Panc1 (cell line): ENCODE measurements at regions not wholly inside any gene's neighbourhood (a gene's known extent, or its start where the extent isn't known, plus 50 kb on each side); places are given as distances from the start of the nearest gene placed in this dataset.

Source experiments
- ATAC-seq: fragments of 200-7000 bp; cut with Tn5 transposase; 2 replicates; pipeline ENCODE4 v1.9.1; 2020; ENCODE audit warnings: mild to moderate bottlenecking, moderate library complexity
- BruUV-seq: library from RNA; stranded (reverse); fragments of 400-500 nt; replicated peaks from 2 replicates; lab custom pipeline; 2021; lab: Mats Ljungman, UMichigan
- CTCF ChIA-PET: fragments of 300-600 bp; sonication (Branson Sonifier 250); formaldehyde crosslinking; loops from one replicate; lab custom pipeline; 2022; ENCODE audit warnings: antibody characterized with exemption; lab: Charles Lee
- POLR2A ChIA-PET: fragments of 300-600 bp; sonication (Branson Sonifier 250); formaldehyde crosslinking; loops from one replicate; lab custom pipeline; 2022; ENCODE audit warnings: antibody characterized with exemption; lab: Charles Lee
- DNase-seq: peaks from one replicate; pipeline ENCODE4 v3.0.0-alpha.2; 2010; ENCODE audit warnings: low read depth, low spot score
- H3K27ac ChIP-seq: 2 replicates; pipeline ENCODE4 v1.5.1; 2011; ENCODE audit warnings: mild to moderate bottlenecking, low read length, inconsistent platforms
- H3K27me3 ChIP-seq: fragments of 200-500 bp; sonication (Bioruptor generic); 2 replicates; pipeline ENCODE4 v1.6.0; 2014; ENCODE audit warnings: low read length, inconsistent platforms; ENCODE audit not compliant: control insufficient read depth, insufficient read depth
- H3K36me3 ChIP-seq: fragments of 200-500 bp; sonication (Bioruptor generic); 2 replicates; pipeline ENCODE4 v1.5.1; 2014; ENCODE audit warnings: inconsistent platforms, mild to moderate bottlenecking, low read length, moderate library complexity; ENCODE audit not compliant: control insufficient read depth, insufficient read depth
- H3K4me1 ChIP-seq: 2 replicates; pipeline ENCODE4 v1.5.1; 2011; ENCODE audit warnings: inconsistent platforms, mild to moderate bottlenecking, low read length, moderate library complexity; ENCODE audit not compliant: control insufficient read depth, insufficient read depth
- H3K4me3 ChIP-seq, 2 experiments: 2 replicates each; pipeline ENCODE4 v1.5.1; 2011 to 2012; ENCODE audit warnings: low read depth in 2 of 2, low read length in 2 of 2, mild to moderate bottlenecking in 2 of 2, inconsistent platforms in 1 of 2, moderate library complexity in 1 of 2
- H3K9me3 ChIP-seq: fragments of 200-500 bp; sonication (Bioruptor generic); 2 replicates; pipeline ENCODE4 v1.5.1; 2014; ENCODE audit warnings: low read depth, mild to moderate bottlenecking, inconsistent platforms, low read length, moderate library complexity; ENCODE audit not compliant: control insufficient read depth, insufficient read depth
- POLR2AphosphoS5 ChIP-seq: IDR thresholded peaks from 2 replicates; pipeline ENCODE4 v1.6.1; 2012; ENCODE audit warnings: mild to moderate bottlenecking, low read depth, low read length, moderate library complexity
- SIN3A ChIP-seq: IDR thresholded peaks from 2 replicates; pipeline ENCODE4 v1.6.1; 2012; ENCODE audit warnings: low read depth, mild to moderate bottlenecking, low read length, moderate library complexity, borderline replicate concordance; ENCODE audit not compliant: insufficient read depth
- TCF7L2 ChIP-seq: IDR thresholded peaks from 2 replicates; pipeline ENCODE4 v1.6.1; 2011; ENCODE audit warnings: mild to moderate bottlenecking, low read depth, low read length, inconsistent platforms
- in situ Hi-C: cut with HindIII; loops from 2 replicates; pipeline ENCODE4 v1.10.0; 2016; ENCODE audit warnings: low sequenced_read_pairs, low pct_unique_long_range_greater_than_20kb
- intact Hi-C: fragments of 100-400 bp; cut with micrococcal nuclease; formaldehyde crosslinking; loops from one replicate; pipeline ENCODE4 v1.10.0; 2022; ENCODE audit not compliant: unreplicated experiment
- TF ChIP-seq, protein P1 (sequence below): fragments of 450-650 bp; IDR thresholded peaks from 2 replicates; pipeline ENCODE4 v1.5.1; 2017; ENCODE audit warnings: mild to moderate bottlenecking
- TF ChIP-seq, protein P2 (sequence below), 2 experiments: IDR thresholded peaks; 2 replicates each; pipeline ENCODE4 v1.6.1; 2011 to 2012; ENCODE audit warnings: low read depth in 2 of 2, control low read depth in 1 of 2, low read length in 1 of 2, mild to moderate bottlenecking in 1 of 2, moderate library complexity in 1 of 2; ENCODE audit not compliant: insufficient read depth in 1 of 2

DNA sequence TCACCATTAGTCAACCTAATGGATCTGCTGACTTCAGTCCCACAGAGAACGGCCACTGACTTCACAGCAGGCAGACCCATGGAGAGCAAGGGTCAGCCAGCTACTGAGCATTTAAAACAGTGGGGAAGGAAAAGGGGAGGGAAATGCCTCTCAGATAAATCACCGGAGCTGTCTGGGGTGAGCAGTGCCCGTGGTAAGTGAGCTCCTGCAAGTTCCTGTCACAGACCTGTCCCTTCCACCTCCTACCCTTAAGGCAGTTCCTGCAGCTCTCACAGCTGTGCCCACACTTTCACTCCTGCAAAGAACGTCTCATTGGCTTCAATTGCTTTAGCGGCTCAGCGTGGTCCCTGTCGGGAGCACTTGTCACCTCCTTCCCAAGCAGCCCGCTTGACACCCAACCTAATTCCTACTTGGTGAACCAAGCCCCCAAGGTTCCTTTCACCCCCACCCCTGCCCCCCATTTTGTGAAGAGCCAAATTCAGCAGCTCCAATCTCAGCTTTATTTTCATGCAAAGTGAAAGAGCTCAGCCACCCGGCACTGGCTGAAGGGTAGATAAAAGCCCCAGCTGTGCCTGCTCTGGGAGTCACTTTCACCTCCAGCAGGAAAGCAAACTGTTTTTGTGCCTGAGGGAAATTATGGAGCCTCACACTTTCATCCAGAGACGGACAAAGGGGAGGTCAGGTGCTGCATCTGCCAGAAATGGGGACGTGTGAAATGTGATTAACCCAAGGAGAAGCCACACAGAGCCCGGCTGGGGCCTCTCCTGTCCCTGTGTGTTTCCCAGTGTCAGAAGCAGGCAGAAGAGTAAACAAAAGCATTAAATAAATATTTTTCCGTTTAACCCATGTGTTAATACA, 306.2 kb downstream of the TTLL7 start:
- intact Hi-C loops (no loop called here), in situ Hi-C loops (no loop called here)
- peaks cover 4% of the 10 kb centered on the region; the same call in 1 of the 2 replicates for H3K4me1 ChIP-seq
- no peaks in the 10 kb centered on the region for H3K9me3 ChIP-seq
- no peaks in the 10 kb centered on the region for H3K36me3 ChIP-seq
- ChIA-PET CTCF (no interaction called here), POLR2A (no interaction called here)
- peaks cover 24% of the 10 kb centered on the region for H3K27me3 ChIP-seq
- BruUV-seq, result no TSS peak
- TF ChIP-seq, protein P1, sequence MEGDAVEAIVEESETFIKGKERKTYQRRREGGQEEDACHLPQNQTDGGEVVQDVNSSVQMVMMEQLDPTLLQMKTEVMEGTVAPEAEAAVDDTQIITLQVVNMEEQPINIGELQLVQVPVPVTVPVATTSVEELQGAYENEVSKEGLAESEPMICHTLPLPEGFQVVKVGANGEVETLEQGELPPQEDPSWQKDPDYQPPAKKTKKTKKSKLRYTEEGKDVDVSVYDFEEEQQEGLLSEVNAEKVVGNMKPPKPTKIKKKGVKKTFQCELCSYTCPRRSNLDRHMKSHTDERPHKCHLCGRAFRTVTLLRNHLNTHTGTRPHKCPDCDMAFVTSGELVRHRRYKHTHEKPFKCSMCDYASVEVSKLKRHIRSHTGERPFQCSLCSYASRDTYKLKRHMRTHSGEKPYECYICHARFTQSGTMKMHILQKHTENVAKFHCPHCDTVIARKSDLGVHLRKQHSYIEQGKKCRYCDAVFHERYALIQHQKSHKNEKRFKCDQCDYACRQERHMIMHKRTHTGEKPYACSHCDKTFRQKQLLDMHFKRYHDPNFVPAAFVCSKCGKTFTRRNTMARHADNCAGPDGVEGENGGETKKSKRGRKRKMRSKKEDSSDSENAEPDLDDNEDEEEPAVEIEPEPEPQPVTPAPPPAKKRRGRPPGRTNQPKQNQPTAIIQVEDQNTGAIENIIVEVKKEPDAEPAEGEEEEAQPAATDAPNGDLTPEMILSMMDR, result no peak
- TF ChIP-seq, protein P2, sequence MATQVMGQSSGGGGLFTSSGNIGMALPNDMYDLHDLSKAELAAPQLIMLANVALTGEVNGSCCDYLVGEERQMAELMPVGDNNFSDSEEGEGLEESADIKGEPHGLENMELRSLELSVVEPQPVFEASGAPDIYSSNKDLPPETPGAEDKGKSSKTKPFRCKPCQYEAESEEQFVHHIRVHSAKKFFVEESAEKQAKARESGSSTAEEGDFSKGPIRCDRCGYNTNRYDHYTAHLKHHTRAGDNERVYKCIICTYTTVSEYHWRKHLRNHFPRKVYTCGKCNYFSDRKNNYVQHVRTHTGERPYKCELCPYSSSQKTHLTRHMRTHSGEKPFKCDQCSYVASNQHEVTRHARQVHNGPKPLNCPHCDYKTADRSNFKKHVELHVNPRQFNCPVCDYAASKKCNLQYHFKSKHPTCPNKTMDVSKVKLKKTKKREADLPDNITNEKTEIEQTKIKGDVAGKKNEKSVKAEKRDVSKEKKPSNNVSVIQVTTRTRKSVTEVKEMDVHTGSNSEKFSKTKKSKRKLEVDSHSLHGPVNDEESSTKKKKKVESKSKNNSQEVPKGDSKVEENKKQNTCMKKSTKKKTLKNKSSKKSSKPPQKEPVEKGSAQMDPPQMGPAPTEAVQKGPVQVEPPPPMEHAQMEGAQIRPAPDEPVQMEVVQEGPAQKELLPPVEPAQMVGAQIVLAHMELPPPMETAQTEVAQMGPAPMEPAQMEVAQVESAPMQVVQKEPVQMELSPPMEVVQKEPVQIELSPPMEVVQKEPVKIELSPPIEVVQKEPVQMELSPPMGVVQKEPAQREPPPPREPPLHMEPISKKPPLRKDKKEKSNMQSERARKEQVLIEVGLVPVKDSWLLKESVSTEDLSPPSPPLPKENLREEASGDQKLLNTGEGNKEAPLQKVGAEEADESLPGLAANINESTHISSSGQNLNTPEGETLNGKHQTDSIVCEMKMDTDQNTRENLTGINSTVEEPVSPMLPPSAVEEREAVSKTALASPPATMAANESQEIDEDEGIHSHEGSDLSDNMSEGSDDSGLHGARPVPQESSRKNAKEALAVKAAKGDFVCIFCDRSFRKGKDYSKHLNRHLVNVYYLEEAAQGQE (IDR thresholded peaks at IDR 0.05; ENCODE audit: insufficient read depth in 1 of 2, low read depth in 2 of 2, low read length in 1 of 2), result no peak
- no peak for TF ChIP-seq SIN3A
- no peak for TF ChIP-seq POLR2AphosphoS5
- TF ChIP-seq TCF7L2, result no peak
- no peak for DNase-seq
- peak overlapping the region; percentile 7 to 9; a peak in 2 of 4 replicates for H3K4me3 ChIP-seq
- ATAC-seq, result peak; percentile 78
- H3K27ac ChIP-seq, result no peak overlapping the region

DNA sequence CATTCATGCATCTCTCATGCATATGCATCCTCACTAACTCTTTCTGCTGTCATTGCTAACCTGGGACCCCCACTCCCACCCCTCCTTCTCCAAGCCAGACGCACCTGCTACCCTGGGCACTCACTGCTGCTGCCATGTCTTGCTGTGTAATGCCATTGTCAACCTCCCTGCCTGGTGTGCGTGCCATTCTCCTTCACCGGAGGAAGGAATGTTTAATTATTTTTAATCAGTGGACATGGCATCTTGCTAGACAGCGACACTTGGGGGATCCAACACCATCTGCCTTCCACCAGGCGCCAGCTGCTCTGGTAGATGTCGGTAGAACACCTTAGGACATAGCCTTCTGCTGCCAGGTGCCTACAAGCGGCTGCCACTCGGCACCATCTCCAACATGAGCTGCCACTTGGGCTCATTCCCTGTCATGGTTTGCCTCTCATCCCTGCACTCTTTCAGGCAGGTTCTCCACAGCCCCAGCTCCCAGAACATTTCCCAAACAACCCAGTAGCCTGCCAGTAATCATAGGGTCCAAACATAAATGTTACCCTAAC, 306.9 kb downstream of the TTLL7 start:
- ATAC-seq, result no peak
- intact Hi-C loops, result no loop called here
- DNase-seq, result no peak
- no peak overlapping the region for H3K27ac ChIP-seq
- no peaks in the 10 kb centered on the region for H3K9me3 ChIP-seq
- peaks cover 4% of the 10 kb centered on the region; the same call in 1 of the 2 replicates for H3K4me1 ChIP-seq
- H3K27me3 ChIP-seq, result peaks cover 24% of the 10 kb centered on the region
- no peak for TF ChIP-seq TCF7L2
- TF ChIP-seq POLR2AphosphoS5, result no peak
- no peak for TF ChIP-seq SIN3A
- TF ChIP-seq, protein P2 (IDR thresholded peaks at IDR 0.05; ENCODE audit: insufficient read depth in 1 of 2, low read depth in 2 of 2, low read length in 1 of 2), result no peak
- TF ChIP-seq, protein P1, result no peak
- in situ Hi-C loops, result no loop called here
- no peak overlapping the region for H3K4me3 ChIP-seq
- ChIA-PET POLR2A (no interaction called here), CTCF (no interaction called here)
- BruUV-seq, result no TSS peak
- H3K36me3 ChIP-seq, result no peaks in the 10 kb centered on the region
